ENCODE measurements at regions not wholly inside any gene's neighbourhood (a gene's known extent, or its start where the extent isn't known, plus 50 kb on each side); places are given as distances from the start of the nearest gene placed in this dataset.

DNA sequence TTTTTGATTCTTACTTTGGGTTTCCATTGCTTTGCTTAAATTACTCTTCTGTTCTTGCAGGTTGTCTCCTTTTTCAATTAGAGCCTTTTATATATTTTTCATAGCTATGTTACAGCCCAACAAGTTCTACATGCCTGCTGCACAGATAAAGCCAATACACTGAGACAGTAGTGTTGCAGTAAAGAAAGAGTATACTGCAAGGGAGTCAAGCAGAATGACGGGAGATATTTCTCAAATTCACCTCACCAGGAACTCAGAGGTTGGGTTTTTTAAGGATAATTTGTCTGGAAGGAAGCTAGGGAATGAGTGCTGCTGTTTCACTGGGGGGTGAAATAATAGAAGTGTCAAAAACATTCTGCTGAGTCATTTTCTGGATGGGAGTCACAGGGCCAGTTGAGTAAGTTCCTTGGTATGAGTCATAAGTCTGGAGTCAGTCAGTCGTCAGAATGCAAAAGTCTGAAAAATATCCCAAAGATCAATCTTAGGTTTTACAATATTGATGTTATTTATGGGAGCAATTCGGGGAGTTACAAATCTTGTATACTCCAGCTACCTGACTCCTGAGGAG lies 193.0 kb upstream of the RGPD4 start:
- 58 to 65% methylated on average over 3 of the region's 3 CpGs for WGBS, 2 donors
- Histone ChIP-seq H3K27ac (ENCODE audit: low read depth in 2 of 2, low read length in 1 of 2) (no peak overlapping the region), H3K4me3 (ENCODE audit: low read depth in 1 of 2, low read length in 2 of 2) (no peak overlapping the region), H3K27me3 (ENCODE audit: control insufficient read depth in 1 of 2, insufficient read depth in 2 of 2, low read length in 2 of 2) (no peaks in the 10 kb centered on the region), H3K36me3 (ENCODE audit: control insufficient read depth in 2 of 2, insufficient read depth in 2 of 2, low read length in 1 of 2) (no peaks in the 10 kb centered on the region), H3K9me3 (ENCODE audit: control insufficient read depth in 2 of 2, insufficient read depth in 1 of 2, low read depth in 1 of 2, low read length in 1 of 2) (no peaks in the 10 kb centered on the region), H3K4me1 (ENCODE audit: control insufficient read depth in 2 of 2, insufficient read depth in 2 of 2, low read length in 1 of 2) (no peaks in the 10 kb centered on the region)

DNA sequence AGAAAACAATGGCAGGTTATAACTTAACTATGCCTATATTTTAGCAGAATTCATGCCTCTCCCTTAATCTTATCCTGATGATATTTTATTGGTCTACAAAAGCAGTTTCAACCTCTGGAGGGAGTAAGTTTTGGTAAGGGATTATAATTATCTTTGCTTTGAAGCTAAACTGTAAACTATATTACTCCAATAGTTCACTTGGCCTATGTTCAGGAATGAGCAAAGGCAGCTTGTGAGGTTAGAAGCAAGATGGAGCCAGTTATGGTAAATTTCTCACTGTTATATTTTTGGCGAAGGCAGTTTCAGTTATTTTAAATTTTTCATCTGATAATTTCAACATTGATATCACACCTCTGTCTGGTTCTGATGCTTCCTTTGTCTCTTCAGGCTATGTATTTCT lies 192.5 kb upstream of the RGPD4 start:
- Histone ChIP-seq H3K9me3 (ENCODE audit: control insufficient read depth in 2 of 2, insufficient read depth in 1 of 2, low read depth in 1 of 2, low read length in 1 of 2) (no peaks in the 10 kb centered on the region), H3K27ac (ENCODE audit: low read depth in 2 of 2, low read length in 1 of 2) (no peak overlapping the region), H3K4me1 (ENCODE audit: control insufficient read depth in 2 of 2, insufficient read depth in 2 of 2, low read length in 1 of 2) (no peaks in the 10 kb centered on the region), H3K4me3 (ENCODE audit: low read depth in 1 of 2, low read length in 2 of 2) (no peak overlapping the region), H3K36me3 (ENCODE audit: control insufficient read depth in 2 of 2, insufficient read depth in 2 of 2, low read length in 1 of 2) (no peaks in the 10 kb centered on the region), H3K27me3 (ENCODE audit: control insufficient read depth in 1 of 2, insufficient read depth in 2 of 2, low read length in 2 of 2) (no peaks in the 10 kb centered on the region)
- 94 to 95% methylated on average over 1 of the region's 1 CpG for WGBS, 2 donors

DNA sequence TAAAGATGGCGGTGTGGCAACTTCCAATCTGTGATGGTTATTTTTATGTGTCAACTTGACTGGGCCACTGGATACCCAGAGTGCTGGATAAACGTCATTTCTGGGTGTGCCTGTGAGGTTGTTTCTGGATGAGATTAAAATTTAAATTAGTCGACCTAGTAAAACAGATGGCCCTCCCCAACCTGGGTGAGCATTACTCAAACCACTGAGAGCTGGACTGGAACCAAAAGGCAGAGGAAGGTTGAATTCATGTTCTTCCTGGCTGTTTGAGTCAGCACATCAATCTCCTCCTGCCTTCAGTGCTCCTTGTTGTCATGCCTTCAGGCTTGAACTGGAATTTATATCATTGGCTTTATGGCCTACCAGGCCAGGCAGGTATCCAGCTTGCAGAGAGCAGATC lies 190.8 kb upstream of the RGPD4 start:
- Histone ChIP-seq H3K4me1 (ENCODE audit: control insufficient read depth in 2 of 2, insufficient read depth in 2 of 2, low read length in 1 of 2) (no peaks in the 10 kb centered on the region), H3K27ac (ENCODE audit: low read depth in 2 of 2, low read length in 1 of 2) (no peak overlapping the region), H3K4me3 (ENCODE audit: low read depth in 1 of 2, low read length in 2 of 2) (no peak overlapping the region), H3K27me3 (ENCODE audit: control insufficient read depth in 1 of 2, insufficient read depth in 2 of 2, low read length in 2 of 2) (no peaks in the 10 kb centered on the region), H3K36me3 (ENCODE audit: control insufficient read depth in 2 of 2, insufficient read depth in 2 of 2, low read length in 1 of 2) (no peaks in the 10 kb centered on the region), H3K9me3 (ENCODE audit: control insufficient read depth in 2 of 2, insufficient read depth in 1 of 2, low read depth in 1 of 2, low read length in 1 of 2) (no peaks in the 10 kb centered on the region)
- 61 to 67% methylated on average over 3 of the region's 3 CpGs for WGBS, 2 donors

DNA sequence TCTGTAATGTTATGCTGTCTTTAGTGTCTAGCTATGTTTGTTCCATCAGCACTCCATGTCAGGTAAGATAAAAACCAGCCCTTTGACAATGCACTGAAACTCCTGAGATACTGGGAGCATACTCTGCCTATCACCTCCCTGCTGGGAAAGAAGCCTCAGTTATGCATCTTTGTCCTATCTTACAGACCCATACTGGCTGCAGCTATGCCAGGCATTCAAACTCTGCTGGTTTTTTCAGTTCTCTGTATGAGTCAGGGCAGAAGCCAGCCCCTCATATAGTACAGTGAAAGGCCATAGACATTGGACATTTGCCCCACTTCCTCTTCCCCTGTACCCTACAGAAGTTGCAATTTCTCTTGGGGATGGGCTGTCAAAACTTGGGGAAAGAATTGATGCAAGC lies 181.1 kb upstream of the RGPD4 start:
- H3K4me3 ChIP-seq (ENCODE audit: low read depth in 1 of 2, low read length in 2 of 2): no peak overlapping the region
- H3K27me3 ChIP-seq (ENCODE audit: control insufficient read depth in 1 of 2, insufficient read depth in 2 of 2, low read length in 2 of 2): no peaks in the 10 kb centered on the region
- no peaks in the 10 kb centered on the region for H3K4me1 ChIP-seq (ENCODE audit: control insufficient read depth in 2 of 2, insufficient read depth in 2 of 2, low read length in 1 of 2)
- H3K36me3 ChIP-seq (ENCODE audit: control insufficient read depth in 2 of 2, insufficient read depth in 2 of 2, low read length in 1 of 2): no peaks in the 10 kb centered on the region
- H3K27ac ChIP-seq (ENCODE audit: low read depth in 2 of 2, low read length in 1 of 2): no peak overlapping the region
- H3K9me3 ChIP-seq (ENCODE audit: control insufficient read depth in 2 of 2, insufficient read depth in 1 of 2, low read depth in 1 of 2, low read length in 1 of 2): peaks cover 0 to 6% of the 10 kb centered on the region in 2 donors

DNA sequence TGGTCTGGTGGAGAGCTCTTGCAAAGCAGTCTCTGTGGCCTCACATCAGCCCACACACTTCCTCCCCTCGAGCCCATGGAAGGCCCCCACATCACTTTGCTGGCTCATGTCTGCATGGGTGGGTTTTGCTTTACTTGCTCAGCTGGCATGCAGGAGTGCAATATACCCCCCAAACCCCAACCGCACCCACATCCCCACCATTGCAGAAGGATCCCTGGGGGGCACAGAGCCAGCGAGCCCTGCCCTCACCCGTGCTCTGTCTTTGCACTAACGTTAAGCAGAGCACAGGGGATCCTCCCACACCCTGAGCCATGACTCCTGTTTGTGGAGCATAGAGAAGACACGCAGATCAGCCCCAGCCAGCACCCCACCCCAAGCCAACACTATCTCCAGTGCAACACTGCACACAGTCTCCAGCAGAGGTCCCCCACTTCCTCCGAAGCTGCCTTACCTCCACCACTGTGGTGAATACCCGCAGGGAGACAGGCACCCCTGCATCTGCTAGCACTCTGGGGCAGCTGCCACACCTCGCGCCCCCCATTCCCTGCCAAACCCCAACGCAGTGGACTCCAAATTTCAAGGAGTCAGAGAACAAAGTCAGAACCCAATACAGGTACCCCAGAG lies 177.8 kb upstream of the RGPD4 start:
- WGBS, 2 donors: 86 to 89% methylated on average over 11 of the region's 11 CpGs
- no peaks in the 10 kb centered on the region for H3K4me1 ChIP-seq (ENCODE audit: control insufficient read depth in 2 of 2, insufficient read depth in 2 of 2, low read length in 1 of 2)
- H3K27me3 ChIP-seq (ENCODE audit: control insufficient read depth in 1 of 2, insufficient read depth in 2 of 2, low read length in 2 of 2): no peaks in the 10 kb centered on the region
- H3K4me3 ChIP-seq (ENCODE audit: low read depth in 1 of 2, low read length in 2 of 2): no peak overlapping the region
- no peaks in the 10 kb centered on the region for H3K36me3 ChIP-seq (ENCODE audit: control insufficient read depth in 2 of 2, insufficient read depth in 2 of 2, low read length in 1 of 2)
- H3K9me3 ChIP-seq (ENCODE audit: control insufficient read depth in 2 of 2, insufficient read depth in 1 of 2, low read depth in 1 of 2, low read length in 1 of 2): peaks cover 0 to 3% of the 10 kb centered on the region in 2 donors
- no peak overlapping the region for H3K27ac ChIP-seq (ENCODE audit: low read depth in 2 of 2, low read length in 1 of 2)

DNA sequence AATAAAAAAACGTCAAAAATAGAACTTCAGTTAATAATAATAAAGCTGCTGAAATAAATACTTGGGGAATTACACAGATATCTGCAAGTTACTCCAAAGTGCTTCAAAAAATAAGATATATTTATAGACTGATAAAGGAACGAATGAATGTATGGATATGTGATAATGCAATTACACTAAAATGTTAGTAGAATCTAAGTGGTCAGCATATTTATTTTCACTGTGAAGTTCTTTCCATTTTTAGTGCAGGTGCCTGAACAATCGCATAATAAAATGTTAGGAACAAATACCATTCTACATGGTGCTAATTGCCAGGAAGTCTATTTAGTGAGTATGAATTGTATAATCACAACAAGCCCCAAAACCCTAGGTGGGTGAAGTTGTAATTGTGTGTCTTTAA lies 169.6 kb upstream of the RGPD4 start:
- WGBS, 2 donors: 81 to 82% methylated on average over 3 of the region's 3 CpGs
- Histone ChIP-seq H3K9me3 (ENCODE audit: control insufficient read depth in 2 of 2, insufficient read depth in 1 of 2, low read depth in 1 of 2, low read length in 1 of 2) (no peaks in the 10 kb centered on the region), H3K4me3 (ENCODE audit: low read depth in 1 of 2, low read length in 2 of 2) (no peak overlapping the region), H3K27me3 (ENCODE audit: control insufficient read depth in 1 of 2, insufficient read depth in 2 of 2, low read length in 2 of 2) (no peaks in the 10 kb centered on the region), H3K36me3 (ENCODE audit: control insufficient read depth in 2 of 2, insufficient read depth in 2 of 2, low read length in 1 of 2) (no peaks in the 10 kb centered on the region), H3K4me1 (ENCODE audit: control insufficient read depth in 2 of 2, insufficient read depth in 2 of 2, low read length in 1 of 2) (no peaks in the 10 kb centered on the region), H3K27ac (ENCODE audit: low read depth in 2 of 2, low read length in 1 of 2) (no peak overlapping the region)

DNA sequence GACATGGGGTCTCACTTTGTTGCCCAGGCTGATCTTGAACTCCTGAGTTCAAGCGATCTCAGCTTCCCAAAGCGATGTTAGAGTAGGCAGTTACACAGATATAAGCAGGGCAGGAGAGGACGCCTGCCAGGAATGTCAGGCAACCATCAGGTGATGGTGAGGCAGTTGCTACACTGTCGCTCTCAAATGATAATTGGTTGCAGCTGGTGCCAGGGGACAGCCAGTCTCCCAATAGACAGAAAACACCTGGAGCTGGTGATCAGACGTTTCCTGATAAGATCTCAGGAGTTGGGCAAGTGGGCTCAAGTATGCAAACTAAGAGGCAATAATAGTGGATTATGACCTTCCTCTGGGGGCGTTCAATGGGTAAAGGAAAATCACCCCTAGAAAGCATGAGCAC lies 163.1 kb upstream of the RGPD4 start:
- no peaks in the 10 kb centered on the region for H3K27me3 ChIP-seq (ENCODE audit: control insufficient read depth in 1 of 2, insufficient read depth in 2 of 2, low read length in 2 of 2)
- WGBS, 2 donors: 71 to 75% methylated on average over 6 of the region's 6 CpGs
- no peak overlapping the region for H3K27ac ChIP-seq (ENCODE audit: low read depth in 2 of 2, low read length in 1 of 2)
- no peaks in the 10 kb centered on the region for H3K36me3 ChIP-seq (ENCODE audit: control insufficient read depth in 2 of 2, insufficient read depth in 2 of 2, low read length in 1 of 2)
- H3K4me3 ChIP-seq (ENCODE audit: low read depth in 1 of 2, low read length in 2 of 2): no peak overlapping the region
- no peaks in the 10 kb centered on the region for H3K9me3 ChIP-seq (ENCODE audit: control insufficient read depth in 2 of 2, insufficient read depth in 1 of 2, low read depth in 1 of 2, low read length in 1 of 2)
- H3K4me1 ChIP-seq (ENCODE audit: control insufficient read depth in 2 of 2, insufficient read depth in 2 of 2, low read length in 1 of 2): no peaks in the 10 kb centered on the region

DNA sequence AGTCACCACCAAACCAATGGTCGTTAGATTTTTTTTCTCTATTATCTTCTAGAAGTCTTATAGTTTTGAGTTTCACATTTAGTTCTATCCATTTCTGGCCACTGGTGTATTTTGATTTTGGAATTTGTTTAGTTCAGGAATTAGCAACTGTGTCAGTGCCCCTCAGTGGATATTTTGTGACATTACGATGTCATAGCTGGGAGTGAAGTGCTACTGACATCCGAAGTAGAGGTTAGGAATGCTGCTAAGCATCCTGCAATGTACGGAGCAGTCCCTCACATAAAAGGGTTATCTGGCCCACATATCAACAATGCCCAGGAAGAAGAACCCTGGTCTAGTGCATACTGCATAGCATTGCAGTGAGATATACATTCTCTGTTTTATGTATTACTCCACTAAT lies 157.4 kb upstream of the RGPD4 start:
- no peaks in the 10 kb centered on the region for H3K36me3 ChIP-seq (ENCODE audit: control insufficient read depth in 2 of 2, insufficient read depth in 2 of 2, low read length in 1 of 2)
- H3K4me3 ChIP-seq (ENCODE audit: low read depth in 1 of 2, low read length in 2 of 2): no peak overlapping the region
- no peaks in the 10 kb centered on the region for H3K9me3 ChIP-seq (ENCODE audit: control insufficient read depth in 2 of 2, insufficient read depth in 1 of 2, low read depth in 1 of 2, low read length in 1 of 2)
- no peaks in the 10 kb centered on the region for H3K4me1 ChIP-seq (ENCODE audit: control insufficient read depth in 2 of 2, insufficient read depth in 2 of 2, low read length in 1 of 2)
- H3K27ac ChIP-seq (ENCODE audit: low read depth in 2 of 2, low read length in 1 of 2): no peak overlapping the region
- H3K27me3 ChIP-seq (ENCODE audit: control insufficient read depth in 1 of 2, insufficient read depth in 2 of 2, low read length in 2 of 2): no peaks in the 10 kb centered on the region
- WGBS, 2 donors: 36 to 44% methylated on average over 4 of the region's 4 CpGs

DNA sequence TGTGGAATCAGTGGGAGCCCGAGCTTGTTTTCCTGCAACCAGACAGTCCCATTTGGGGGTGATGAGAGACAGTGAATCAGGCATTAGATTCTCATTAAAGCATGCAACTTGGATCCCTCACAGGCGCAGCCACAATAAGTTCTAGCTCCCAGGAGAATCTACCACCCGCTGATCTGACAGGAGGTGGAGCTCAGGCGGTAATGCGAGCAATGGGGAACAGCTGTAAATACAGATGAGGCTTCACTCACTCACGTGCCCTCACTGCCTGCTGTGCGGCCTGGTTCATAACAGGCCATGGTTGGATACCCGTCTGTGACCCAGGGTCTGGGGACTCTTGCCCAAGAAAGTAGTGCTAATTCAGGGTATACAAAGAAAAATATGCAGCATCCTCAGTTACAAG lies 144.8 kb upstream of the RGPD4 start:
- Histone ChIP-seq H3K36me3 (ENCODE audit: control insufficient read depth in 2 of 2, insufficient read depth in 2 of 2, low read length in 1 of 2) (no peaks in the 10 kb centered on the region), H3K27ac (ENCODE audit: low read depth in 2 of 2, low read length in 1 of 2) (no peak overlapping the region), H3K9me3 (ENCODE audit: control insufficient read depth in 2 of 2, insufficient read depth in 1 of 2, low read depth in 1 of 2, low read length in 1 of 2) (no peaks in the 10 kb centered on the region), H3K27me3 (ENCODE audit: control insufficient read depth in 1 of 2, insufficient read depth in 2 of 2, low read length in 2 of 2) (no peaks in the 10 kb centered on the region), H3K4me3 (ENCODE audit: low read depth in 1 of 2, low read length in 2 of 2) (no peak overlapping the region), H3K4me1 (ENCODE audit: control insufficient read depth in 2 of 2, insufficient read depth in 2 of 2, low read length in 1 of 2) (no peaks in the 10 kb centered on the region)
- 82 to 89% methylated on average over 8 of the region's 8 CpGs for WGBS, 2 donors

DNA sequence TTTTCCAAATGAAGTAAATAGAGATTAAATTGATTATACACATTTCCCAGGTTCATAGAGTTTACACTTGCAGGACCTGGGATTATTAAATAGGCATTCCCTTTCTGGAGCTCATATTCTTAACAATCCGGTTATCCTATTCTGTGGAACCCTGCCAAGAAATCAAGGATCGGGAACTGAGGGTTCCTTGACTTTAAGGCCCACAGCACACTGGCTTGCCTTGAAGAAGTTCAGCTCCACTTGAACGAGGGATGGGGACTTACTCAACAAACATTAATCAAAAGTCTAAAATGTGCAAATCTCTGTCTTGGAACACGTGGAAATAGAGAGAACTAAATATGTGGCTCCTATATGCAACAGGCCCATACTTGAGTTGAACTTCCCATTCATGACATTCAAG lies 142.3 kb upstream of the RGPD4 start:
- H3K4me3 ChIP-seq (ENCODE audit: low read depth in 1 of 2, low read length in 2 of 2): no peak overlapping the region
- no peaks in the 10 kb centered on the region for H3K4me1 ChIP-seq (ENCODE audit: control insufficient read depth in 2 of 2, insufficient read depth in 2 of 2, low read length in 1 of 2)
- no peak overlapping the region for H3K27ac ChIP-seq (ENCODE audit: low read depth in 2 of 2, low read length in 1 of 2)
- no peaks in the 10 kb centered on the region for H3K9me3 ChIP-seq (ENCODE audit: control insufficient read depth in 2 of 2, insufficient read depth in 1 of 2, low read depth in 1 of 2, low read length in 1 of 2)
- no peaks in the 10 kb centered on the region for H3K27me3 ChIP-seq (ENCODE audit: control insufficient read depth in 1 of 2, insufficient read depth in 2 of 2, low read length in 2 of 2)
- WGBS, 2 donors: 55% methylated on average over 4 of the region's 4 CpGs
- no peaks in the 10 kb centered on the region for H3K36me3 ChIP-seq (ENCODE audit: control insufficient read depth in 2 of 2, insufficient read depth in 2 of 2, low read length in 1 of 2)
